Suppressor macrophage treated with lipopolysaccharide for 1 hour (primary cell): ENCODE measurements at regions not wholly inside any gene's neighbourhood (a gene's known extent, or its start where the extent isn't known, plus 50 kb on each side); places are given as distances from the start of the nearest gene placed in this dataset.

Source experiments
- DNase-seq, 3 donors: peaks; one replicate each; pipeline ENCODE4 v3.0.0-alpha.2; 2020 to 2022

DNA sequence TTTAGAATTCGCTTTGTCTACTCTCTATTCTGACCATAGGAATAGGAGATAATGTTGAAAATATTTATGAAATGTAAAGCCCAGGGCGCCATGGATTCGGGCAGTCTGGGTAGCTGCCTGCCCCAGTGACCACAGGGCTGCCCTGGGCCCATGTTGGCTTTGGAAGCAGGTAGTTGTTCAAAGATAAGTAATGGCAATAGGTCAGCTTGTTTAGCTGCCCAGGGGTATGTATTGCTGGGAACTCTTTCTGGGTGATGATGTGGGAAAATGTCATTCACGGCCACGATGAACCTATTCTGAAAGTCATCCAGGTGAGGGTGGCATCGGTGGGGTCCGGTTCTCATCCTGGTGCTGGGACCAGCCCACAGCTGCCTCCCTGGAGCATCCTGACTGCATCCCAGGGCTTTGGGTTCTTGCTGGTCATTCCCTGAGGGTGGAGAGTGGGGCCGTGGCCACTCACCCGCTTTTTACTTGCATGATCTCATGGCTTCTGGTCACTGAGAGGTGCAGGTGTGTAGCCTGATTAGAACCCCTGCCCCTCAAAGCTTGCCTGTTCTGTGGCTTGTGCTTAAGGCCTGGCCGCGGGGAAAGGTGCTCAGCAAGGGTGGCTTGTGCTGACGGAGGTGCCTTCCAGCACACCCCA is 102.8 kb downstream of the ERMARD start:
- no peak for DNase-seq

DNA sequence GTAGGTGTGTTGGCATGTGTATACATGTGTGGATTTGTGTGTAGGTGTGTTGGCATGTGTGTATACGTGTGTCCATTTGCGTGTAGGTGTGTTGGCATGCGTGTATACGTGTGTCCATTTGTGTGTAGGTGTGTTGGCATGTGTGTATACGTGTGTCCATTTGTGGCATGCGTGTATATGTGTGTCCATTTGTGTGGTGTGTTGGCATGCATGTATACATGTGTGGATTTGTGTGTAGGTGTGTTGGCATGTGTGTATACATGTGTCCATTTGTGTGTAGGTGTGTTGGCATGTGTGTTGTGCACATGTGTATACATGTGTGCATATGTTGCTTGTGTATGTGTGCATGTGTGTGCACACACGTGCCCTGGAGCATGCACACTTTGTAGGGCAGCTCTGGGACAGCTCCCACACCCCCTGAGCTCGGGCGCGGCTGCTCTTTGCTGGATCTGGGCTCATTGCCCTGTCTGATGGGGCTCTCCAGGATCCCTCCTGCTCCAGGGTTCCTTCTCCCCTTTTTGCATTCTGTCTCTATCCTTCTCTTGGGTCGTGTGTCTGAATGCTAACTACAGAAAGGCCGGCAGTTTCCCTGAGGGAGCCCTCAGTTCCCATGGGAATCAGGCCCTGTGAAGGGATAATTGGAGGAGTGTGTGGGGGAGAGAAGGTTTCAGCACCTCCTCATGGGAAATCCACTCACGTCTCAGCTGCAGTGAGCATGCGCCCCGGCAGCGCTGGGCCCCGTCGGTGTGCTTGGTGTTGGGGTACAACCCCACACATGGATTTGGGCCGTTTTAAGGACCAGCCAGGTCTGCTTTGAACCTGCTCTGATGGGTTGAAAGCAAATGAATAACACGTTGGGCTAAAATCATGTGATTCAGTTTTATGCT is 102.0 kb downstream of the ERMARD start:
- no peak for DNase-seq

DNA sequence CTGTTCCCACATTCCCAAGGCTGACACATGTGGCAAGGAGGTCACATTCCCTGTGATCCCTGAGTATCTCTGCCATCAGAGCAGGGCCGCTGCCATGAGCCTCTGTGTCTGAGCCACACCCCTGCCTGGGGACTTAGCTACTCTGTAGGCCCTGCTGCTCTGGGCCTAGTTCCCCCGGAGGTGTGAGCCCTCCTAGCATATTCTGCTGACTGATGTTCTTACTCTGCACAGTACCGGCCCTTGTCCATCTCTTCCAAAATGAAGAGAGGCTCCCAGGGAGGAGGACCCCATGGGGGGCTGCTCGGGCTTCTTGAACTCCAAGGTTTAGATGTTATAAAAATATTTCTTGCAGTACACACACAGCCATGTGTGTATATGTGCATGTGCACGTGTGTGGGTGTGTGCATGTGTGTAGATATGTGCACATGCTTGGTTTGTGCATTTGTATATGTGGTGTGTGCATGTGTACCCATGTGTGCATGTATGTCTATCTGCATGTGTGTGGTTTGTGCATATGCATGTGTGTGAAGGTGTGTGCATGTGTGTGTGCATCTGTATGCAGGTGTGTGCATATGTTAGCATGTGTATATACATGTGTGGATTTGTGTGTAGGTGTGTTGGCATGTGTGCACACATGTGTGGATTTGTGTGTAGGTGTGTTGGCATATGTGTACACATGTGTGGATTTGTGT is 101.2 kb downstream of the ERMARD start:
- no peak for DNase-seq

DNA sequence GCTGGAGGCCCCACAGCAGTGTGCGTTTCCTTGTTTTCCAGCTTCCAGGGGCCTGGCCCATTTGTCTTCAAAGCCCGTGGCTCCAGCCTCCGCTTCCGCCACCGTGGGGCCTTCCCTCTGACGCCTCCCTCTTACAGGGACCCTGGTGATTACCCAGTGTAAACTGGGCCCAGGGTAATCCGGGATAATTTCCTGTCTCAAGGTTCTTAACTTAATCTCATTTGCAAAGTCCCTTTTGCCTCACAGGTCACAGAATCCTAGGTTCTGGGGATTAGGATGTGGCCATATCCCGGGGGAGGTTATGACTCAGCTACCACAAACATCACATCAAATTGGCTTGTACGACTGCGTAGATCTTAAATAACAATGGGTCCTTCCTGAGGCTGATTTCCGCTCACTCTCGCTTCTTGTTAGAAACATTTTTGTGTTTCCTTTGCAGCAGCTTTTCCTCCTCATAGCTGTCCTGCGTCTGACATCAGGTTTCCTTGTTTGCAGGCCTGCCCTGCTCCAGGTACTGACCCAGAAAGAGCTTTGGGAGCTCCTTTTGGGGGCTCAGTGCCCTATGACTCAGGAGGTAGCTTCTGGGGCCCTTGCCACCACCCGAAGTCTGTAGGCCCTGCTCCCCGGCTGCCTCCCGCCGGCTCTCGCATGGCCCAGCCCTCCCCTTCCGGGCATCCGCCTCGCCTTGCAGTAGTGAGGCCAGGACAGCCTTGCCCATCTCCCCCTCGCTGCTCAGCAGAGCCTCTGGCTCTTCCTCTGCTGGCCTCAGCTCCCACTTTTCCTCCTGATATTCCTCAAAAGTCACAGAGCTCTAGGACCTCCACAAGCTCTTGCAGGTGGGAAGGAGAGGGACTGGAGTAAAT is 100.5 kb downstream of the ERMARD start:
- no peak for DNase-seq

DNA sequence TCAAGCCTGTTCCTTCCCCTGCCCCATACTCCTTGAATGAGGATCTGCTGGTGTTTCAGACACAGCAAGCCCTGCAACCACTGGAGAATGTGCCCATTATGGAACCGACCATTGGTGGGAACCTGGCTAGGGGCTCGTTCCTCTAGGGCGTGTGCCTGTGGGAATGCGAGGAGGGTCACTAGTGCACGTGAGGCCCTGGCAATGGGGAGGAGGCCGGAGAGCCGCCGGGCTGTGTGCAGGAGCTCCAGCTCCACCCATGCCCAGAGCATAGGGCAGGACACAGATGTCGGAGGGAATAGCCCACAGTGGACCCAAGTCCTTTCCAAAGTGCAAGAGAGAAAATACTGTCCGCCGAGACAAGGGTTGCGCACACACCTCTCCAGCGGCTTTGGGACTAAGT is 99.3 kb downstream of the ERMARD start:
- no peak for DNase-seq

DNA sequence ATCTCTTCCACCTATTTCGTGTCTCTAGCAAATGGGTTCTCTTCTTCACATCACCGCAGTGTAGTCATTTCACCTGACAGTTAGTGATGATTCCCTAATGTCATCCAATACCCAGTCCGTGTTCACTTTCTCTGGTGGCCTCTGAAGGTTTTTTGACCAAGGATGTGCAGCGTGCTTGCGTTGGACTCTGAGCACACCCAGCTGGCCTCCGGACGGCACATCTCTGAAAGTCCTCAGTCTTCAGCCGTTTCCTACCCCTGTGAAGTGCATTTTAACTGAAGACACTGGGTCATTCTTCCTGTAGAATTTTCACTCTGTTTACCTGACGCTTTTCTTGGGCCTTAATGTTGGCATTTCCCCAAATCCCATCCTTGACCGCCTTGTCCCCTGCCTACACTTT is 98.7 kb downstream of the ERMARD start:
- no peak for DNase-seq

DNA sequence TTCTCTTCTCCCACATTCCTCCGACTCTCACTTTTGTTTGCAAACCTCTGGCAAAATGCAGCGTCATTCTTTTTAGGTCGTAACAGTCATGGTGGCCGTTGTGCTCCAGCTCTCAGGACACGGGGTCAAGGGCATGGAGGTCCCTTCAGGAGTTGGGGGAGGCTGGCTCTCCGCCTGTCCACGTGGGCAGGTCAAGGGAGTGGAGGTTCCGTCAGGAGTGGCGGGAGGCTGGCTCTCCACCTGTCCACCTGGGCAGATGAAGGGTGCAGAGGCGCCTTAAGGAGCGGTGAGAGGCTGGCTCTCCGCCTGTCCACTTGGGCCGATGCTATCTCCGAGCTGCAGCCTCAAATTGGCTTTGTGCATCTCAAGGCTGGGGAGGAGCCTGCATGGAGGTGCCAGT is 98.0 kb downstream of the ERMARD start:
- no peak for DNase-seq

DNA sequence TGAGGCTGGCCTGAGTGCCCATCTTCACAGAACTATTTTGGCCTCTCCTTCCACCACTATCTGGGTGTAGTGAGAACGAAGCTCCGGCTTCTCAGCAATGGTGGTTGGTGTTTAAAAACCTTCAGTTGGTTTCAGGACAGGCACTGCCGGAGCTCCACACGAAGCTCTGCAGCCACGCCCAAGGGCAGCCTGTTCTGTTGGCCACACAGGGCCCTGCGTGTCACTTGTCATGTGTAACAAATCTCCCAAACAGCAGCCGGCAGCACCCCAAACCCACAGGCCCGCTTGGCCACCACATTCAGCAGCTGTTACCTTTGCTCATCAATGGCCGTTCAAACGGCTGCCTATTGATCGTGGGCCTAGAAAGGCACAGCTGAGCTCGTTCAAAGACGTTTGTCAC is 97.5 kb downstream of the ERMARD start:
- DNase-seq, result no peak

DNA sequence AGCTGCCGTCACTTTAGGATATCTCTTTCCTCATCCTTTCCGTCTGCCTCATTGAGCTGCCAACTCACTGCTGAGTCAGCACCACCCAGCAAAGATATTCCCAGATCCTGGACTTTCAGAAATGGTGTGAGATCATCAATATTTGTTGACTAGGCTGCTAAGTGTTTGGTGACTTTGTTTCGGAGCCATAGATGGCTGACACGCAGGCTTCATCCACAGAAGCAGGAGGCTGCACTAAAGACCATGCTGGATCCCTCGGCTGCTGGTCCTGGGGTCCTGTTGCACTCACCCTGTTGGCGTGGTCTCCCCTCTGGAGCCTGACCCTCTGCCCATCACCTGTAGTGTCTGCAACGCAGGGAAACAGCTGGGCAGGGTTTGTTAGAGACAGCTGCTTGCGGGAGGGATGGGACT is 96.5 kb downstream of the ERMARD start:
- DNase-seq, result no peak

DNA sequence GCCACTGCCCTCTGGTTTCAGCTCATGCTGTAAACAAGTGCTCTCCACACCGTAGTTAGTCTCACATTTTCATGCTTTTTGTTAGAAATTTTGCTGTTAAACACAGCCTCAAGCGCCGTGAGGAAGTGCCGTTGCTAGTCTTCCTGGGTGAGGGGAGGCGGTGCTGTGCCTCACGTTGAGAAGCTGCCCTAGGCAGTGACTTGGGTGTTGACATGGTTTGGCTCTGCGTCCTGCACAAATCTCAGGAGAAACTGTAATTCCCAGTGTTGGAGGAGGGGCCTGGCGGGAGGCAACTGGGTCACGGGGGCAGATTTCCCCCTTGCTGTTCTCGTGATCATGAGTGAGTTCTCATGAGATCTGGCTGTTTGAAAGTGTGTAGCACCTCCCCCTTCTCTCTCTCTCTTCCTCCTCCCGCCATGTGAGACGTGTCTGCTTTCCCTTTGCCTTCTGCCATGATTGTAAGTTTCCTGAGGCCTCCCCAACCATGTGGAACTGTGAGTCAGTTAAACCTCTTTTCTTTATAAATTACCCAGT is 95.8 kb downstream of the ERMARD start:
- DNase-seq, result no peak

DNA sequence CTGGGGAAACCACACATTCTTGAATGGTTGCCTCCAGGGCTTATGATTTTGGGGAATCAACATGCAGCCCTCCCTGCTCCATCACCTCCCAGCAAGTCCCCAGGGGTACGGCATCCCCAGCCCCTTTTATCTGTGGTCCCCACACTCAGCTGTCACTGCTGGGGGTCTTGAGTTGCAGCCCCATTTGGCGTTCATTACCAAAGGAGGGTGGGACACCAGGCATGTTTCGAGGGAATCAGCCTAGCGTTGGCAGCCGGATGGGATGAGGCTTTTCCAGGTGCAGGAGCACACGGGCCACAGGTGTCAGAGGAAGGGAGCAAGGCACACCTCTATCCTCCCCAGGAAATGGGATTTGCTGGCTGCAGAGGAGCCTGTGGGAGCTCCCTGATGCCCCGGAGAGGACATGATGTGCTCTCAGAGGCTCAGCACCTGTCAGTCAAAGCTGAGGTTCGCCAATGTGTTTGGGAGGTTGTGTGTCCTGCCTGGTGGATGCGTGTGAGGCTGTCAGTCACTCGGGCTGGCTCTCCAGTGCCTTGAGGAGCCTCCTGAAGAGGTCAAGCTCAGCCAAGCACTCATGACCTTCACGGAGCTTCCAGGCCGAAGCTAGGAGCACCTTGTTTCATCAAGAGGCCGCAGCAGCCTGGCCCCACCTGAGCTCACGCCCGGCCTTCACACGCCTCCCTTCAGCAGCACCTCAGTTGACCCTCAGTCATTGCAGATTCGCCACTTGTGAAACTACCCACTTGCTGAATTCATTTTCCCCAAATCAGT is 95.0 kb downstream of the ERMARD start:
- DNase-seq, result no peak

DNA sequence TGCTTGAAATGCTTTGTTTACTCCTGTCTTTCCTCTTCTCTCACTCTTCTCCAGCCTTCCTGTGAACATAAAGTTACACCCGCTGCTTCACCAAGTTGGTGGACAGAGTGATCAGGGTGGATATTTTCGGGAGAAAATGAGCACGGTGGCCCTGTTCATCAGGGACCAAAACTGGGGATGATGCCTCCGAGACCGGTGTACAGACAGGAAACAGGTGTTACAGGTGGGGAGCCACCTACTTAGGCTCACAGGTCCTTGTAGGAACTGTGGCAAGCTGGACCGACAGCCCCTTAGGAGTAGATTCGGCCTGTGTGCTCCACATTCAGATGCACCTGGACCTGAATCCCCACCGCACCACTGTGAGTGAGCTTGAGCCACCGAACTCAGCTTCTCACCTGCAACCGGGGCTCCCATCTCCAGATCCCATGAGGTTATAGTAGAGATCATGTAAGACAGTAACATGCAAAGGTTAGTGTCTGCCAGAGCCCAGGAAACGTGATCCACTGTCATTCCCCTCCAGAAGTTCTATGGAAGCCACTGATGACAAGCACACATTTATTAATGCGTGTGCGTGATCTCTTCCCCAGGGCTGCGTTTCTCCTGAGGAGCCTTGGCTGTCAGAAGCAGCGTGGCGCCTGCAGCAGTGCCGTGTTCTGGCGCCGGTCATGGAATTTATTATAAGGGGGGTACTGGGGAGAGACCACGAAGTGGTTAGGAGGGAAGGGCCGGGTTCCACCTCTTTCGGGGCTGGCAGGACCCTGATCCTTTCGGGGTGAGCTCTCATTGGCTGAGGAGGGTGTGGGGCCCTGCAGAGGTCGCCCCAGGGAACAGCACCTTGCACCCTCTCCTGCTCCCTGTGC is 94.2 kb downstream of the ERMARD start:
- no peak for DNase-seq

DNA sequence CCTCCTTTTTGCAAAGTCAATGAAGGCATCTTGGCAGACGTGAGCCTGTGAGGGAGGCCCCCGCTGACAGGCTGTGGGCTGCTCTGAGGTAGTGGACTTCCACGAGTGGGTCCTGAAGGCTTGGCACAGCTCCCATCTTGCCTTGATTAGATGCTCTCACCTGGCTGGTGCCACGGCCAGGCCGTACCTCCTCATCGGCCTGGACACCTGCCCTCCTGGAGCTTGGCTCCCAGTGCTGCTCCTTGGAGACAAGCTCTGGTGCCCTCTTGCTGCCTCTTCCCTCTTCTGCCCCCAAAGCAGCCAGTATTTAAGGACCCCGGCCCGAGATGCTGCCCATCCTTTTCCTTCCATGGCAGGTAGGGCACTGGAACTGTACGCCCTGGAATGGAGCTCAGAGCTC is 93.5 kb downstream of the ERMARD start:
- DNase-seq, result no peak

DNA sequence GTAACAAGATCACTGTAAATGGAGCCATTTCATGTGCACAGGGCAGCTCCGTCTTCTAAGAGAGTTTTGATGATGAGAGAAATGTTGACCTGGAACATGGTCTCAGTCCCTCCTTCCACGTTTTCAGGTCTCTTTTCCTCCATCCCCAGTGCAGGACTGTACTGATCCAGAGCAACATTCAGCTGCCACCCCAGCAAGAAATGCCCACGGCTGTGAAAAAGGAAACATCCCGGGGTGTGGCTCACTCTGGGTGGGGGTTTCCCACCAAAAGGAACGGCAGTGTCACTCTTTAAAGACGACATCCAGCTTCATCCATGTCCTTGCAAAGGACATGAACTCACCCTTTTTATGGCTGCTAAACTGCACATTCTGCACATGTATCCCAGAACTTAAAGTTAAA is 92.6 kb downstream of the ERMARD start:
- DNase-seq, result no peak

DNA sequence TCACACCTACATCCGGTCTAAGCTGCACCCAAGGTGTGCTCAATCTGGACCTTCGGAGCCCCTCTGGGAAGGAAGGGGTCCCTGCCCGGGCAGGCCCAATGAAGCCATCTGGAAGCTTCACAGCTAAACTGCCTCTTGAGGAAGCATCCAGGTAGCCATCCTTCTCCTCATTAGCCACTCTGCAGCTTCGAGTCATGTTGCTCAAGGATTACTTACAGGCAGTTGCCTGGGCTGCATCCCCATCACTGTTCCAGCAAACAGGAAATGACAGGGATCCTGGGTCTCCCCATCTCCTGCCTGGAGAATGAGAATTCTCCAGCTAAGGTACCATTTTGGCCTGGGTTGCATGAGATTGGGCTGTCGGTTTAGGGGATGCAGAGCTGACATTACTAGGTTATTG is 91.7 kb downstream of the ERMARD start:
- DNase-seq, result no peak

DNA sequence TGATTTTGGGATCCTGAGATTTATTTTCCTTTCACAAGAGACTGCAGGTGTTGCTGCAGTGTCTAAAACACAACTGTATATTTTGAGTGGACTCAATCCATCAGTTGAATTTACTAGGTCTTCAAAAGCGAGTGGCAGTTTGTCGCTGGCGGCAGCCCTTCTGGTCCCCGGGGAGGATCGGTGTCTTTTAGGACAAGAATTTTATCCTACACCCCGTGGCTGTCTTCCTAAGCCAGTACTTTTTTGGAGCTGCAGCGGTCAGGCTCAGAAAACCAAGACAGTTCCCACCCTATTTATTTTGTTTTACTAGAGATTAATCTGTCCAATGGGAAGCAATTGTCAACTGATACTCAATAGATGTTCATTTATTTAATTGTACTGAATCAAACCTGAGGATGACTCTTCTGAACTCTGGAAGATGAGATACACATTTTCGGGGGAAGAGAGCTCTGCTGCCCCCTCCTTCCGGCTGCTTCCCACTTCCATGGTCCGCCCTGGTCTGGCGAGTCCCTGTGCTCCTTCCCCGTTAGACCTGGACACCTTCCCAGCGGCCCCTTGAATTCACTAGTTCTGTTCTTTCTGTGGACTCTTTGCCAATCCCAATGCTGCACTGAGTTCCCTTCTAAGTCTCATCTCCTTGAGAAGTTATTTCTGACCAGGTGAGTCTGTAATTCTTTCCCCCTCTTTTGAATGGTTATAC is 90.6 kb downstream of the ERMARD start:
- no peak for DNase-seq

DNA sequence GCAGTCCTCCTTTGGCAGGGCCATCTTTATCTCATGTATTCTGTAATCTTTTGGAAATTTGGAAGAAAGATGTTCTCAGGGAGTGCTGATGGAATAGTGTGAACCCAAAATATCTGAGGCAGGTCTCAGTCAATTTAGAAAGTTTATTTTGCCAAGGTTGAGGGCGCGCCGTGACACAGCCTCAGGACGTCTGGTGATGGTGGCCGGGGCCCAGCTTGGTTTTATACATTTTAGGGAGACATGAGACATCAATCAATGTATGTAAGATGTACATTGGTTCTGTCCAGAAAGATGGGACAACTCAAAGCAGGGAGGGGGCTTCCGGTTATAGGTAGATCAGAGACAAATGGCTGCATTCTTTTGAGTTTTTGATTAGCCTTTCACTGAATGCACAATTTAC is 89.8 kb downstream of the ERMARD start:
- DNase-seq, result no peak

DNA sequence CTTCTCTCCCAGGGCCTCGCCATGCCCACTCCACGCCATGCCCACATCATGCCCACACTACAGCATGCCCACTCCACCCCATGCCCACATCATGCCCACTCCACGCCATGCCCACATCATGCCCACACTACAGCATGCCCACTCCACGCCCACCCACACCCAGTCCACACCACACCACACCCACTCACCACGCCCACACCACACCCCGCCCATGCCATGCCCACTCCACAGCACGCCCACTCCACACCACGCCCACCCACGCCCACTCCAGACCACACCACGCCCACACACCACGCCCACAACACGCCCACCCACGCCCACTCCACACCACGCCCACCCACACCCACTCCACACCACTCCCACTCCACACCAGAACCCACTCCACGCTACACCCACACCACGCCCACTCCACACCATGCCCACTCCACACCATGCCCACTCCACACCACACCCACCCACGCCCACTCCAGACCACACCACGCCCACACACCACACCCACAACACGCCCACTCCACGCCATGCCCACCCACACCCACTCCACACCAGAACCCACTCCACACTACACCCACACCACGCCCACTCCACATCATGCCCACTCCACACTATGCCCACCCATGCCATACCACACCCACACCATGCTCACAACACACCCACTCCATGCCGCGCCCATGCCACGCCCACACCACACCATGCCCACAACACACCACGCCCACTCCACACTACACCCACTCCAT is 88.6 kb downstream of the ERMARD start:
- peak in 1 of 3 donors; percentile 4 for DNase-seq

DNA sequence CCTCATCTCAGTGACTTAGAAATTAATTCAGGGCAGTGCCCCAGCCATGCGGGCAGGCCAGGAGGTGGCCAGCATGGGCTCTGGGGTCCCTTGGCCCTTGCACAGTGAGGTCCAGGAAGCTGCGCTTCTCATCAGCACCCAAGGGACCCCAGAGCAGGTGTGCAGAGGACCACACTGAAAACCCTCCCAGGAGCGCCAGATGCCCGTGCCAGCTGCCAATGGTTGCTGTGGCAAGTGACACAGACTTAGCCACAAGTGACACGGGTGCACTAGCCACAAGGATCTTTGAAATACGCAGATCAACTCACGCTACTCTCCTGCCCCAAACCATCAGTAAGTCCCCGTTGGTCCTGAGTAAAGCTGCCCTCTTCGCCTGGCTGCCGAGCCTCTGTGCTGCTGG is 88.1 kb downstream of the ERMARD start:
- no peak for DNase-seq
